Fibroblast of lung (primary cell): ENCODE measurements at regions not wholly inside any gene's neighbourhood (a gene's known extent, or its start where the extent isn't known, plus 50 kb on each side); places are given as distances from the start of the nearest gene placed in this dataset.
"Not testable (repeated sequence)": the region's sequence is repeated elsewhere in the genome, so short reads cannot be mapped to it uniquely, and the experiment has no call there.

Source experiments
- DNase-seq, 2 donors: peaks; one replicate each; pipeline versions ENCODE4 v3.0.0 to v3.0.0-alpha.2; 2010; ENCODE audit warnings: low read depth in 2 of 2
- H2AFZ ChIP-seq: 2 replicates; pipeline ENCODE4 v1.5.1; 2012; ENCODE audit warnings: low read length, control low read depth, inconsistent platforms
- H3K27ac ChIP-seq: 2 replicates; pipeline ENCODE4 v1.5.1; 2011; ENCODE audit warnings: low read length, control low read depth; ENCODE audit not compliant: insufficient read depth
- H3K27me3 ChIP-seq: 2 replicates; pipeline ENCODE4 v1.5.1; 2011; ENCODE audit warnings: mild to moderate bottlenecking, low read length; ENCODE audit not compliant: control insufficient read depth, insufficient read depth
- H3K36me3 ChIP-seq: 2 replicates; pipeline ENCODE4 v1.5.1; 2011; ENCODE audit warnings: low read length; ENCODE audit not compliant: control insufficient read depth, insufficient read depth
- H3K4me1 ChIP-seq: 2 replicates; pipeline ENCODE4 v1.5.1; 2011; ENCODE audit warnings: low read length; ENCODE audit not compliant: control insufficient read depth, insufficient read depth; ENCODE audit errors: extremely low read depth
- H3K4me2 ChIP-seq: 2 replicates; pipeline ENCODE4 v1.5.1; 2011; ENCODE audit warnings: low read length, control low read depth; ENCODE audit not compliant: insufficient read depth; ENCODE audit errors: extremely low read depth
- H3K4me3 ChIP-seq, 4 experiments: fragments of 200-600 bp in 1 of 4; sonication (generic) in 1 of 4; replicated peaks in 1 of 4; 2 replicates each; pipeline ENCODE4 v1.5.1; 2011 to 2016; ENCODE audit warnings: low read length in 4 of 4, low read depth in 3 of 4, mild to moderate bottlenecking in 3 of 4, control low read depth in 2 of 4, inconsistent platforms in 1 of 4, mixed read lengths in 1 of 4; ENCODE audit not compliant: insufficient read depth in 1 of 4; ENCODE audit errors: control extremely low read depth in 1 of 4
- H3K79me2 ChIP-seq: 2 replicates; pipeline ENCODE4 v1.5.1; 2012; ENCODE audit warnings: mild to moderate bottlenecking, low read length, inconsistent platforms; ENCODE audit not compliant: control insufficient read depth, insufficient read depth
- H3K9ac ChIP-seq: 2 replicates; pipeline ENCODE4 v1.5.1; 2011; ENCODE audit warnings: mild to moderate bottlenecking, low read length, control low read depth; ENCODE audit not compliant: insufficient read depth
- H3K9me3 ChIP-seq: 2 replicates; pipeline ENCODE4 v1.5.1; 2012; ENCODE audit warnings: low read depth, low read length; ENCODE audit not compliant: control insufficient read depth, insufficient read depth
- H4K20me1 ChIP-seq: 2 replicates; pipeline ENCODE4 v1.5.1; 2011; ENCODE audit warnings: low read length; ENCODE audit not compliant: control insufficient read depth, insufficient read depth; ENCODE audit errors: extremely low read depth
- CTCF ChIP-seq, 2 donors: IDR thresholded peaks in 1 of 2; conservative IDR thresholded peaks in 1 of 2; 1 replicate in 1 of 2; 2 replicates in 1 of 2; pipeline ENCODE4 v1.5.1; 2011 to 2012; ENCODE audit warnings: low read length in 2 of 2, control low read depth in 1 of 2, inconsistent platforms in 1 of 2, low read depth in 1 of 2, mild to moderate bottlenecking in 1 of 2
- EZH2 ChIP-seq: IDR thresholded peaks from 2 replicates; pipeline ENCODE4 v1.5.1; 2012; ENCODE audit warnings: low read length, control low read depth, mild to moderate bottlenecking; ENCODE audit errors: missing control alignments

- DNase-seq: peak in 1 of 2 donors; percentile 25
- no peak overlapping the region for H3K4me3 ChIP-seq
- H3K79me2 ChIP-seq: no peaks in the 10 kb centered on the region
Observed at GRCh38 chrX:84865113-84865512, 138.6 kb upstream of the APOOL start.

GRCh38 chrX:84870281-84870680, 133.4 kb upstream of the APOOL start:
- H4K20me1 ChIP-seq, H3K79me2 ChIP-seq, H3K4me3 ChIP-seq, DNase-seq, H3K4me2 ChIP-seq, H3K27me3 ChIP-seq, H3K9me3 ChIP-seq, H3K27ac ChIP-seq, H3K36me3 ChIP-seq, H3K9ac ChIP-seq, H2AFZ ChIP-seq, H3K4me1 ChIP-seq: not testable (repeated sequence)

More at GRCh38 chrX:84865113-84865512, 138.6 kb upstream of the APOOL start:
- no peaks in the 10 kb centered on the region for H3K4me1 ChIP-seq
- H3K9ac ChIP-seq: no peak overlapping the region
- TF ChIP-seq EZH2 (no peak), CTCF (conservative IDR thresholded peaks at IDR 0.05 in 1 of 2, IDR thresholded peaks at IDR 0.05 in 1 of 2; ENCODE audit: low read depth in 1 of 2, low read length in 2 of 2) (no peak)
- no peaks in the 10 kb centered on the region for H3K27me3 ChIP-seq
- H3K36me3 ChIP-seq: no peaks in the 10 kb centered on the region
- no peaks in the 10 kb centered on the region for H3K9me3 ChIP-seq
- H4K20me1 ChIP-seq: no peaks in the 10 kb centered on the region
- H3K4me2 ChIP-seq: no peak overlapping the region
- no peak overlapping the region for H3K27ac ChIP-seq
- H2AFZ ChIP-seq: no peak overlapping the region

- H3K36me3 ChIP-seq, DNase-seq, H3K4me1 ChIP-seq, H3K9ac ChIP-seq, H3K4me2 ChIP-seq, H3K27ac ChIP-seq, H4K20me1 ChIP-seq, H3K27me3 ChIP-seq, H3K4me3 ChIP-seq, H3K9me3 ChIP-seq, H2AFZ ChIP-seq, H3K79me2 ChIP-seq: not testable (repeated sequence)
Observed at GRCh38 chrX:84872160-84872771, 131.4 kb upstream of the APOOL start.

- Histone ChIP-seq H3K79me2 (no peaks in the 10 kb centered on the region), H3K27me3 (no peaks in the 10 kb centered on the region), H3K4me2 (no peak overlapping the region), H3K4me3 (no peak overlapping the region), H3K36me3 (no peaks in the 10 kb centered on the region), H2AFZ (no peak overlapping the region), H3K9me3 (no peaks in the 10 kb centered on the region), H3K27ac (no peak overlapping the region), H4K20me1 (no peaks in the 10 kb centered on the region), H3K4me1 (no peaks in the 10 kb centered on the region), H3K9ac (no peak overlapping the region)
- DNase-seq: no peak
- TF ChIP-seq CTCF (conservative IDR thresholded peaks at IDR 0.05 in 1 of 2, IDR thresholded peaks at IDR 0.05 in 1 of 2; ENCODE audit: low read depth in 1 of 2, low read length in 2 of 2) (no peak), EZH2 (no peak)
Observed at GRCh38 chrX:84873176-84873575, 130.5 kb upstream of the APOOL start.
